NCI-H446 treated with DMSO at 0.1 percent for 48 hours (cell line): ENCODE measurements at regions not wholly inside any gene's neighbourhood (a gene's known extent, or its start where the extent isn't known, plus 50 kb on each side); places are given as distances from the start of the nearest gene placed in this dataset.

Experiments
- DNase-seq: peaks from one replicate; lab custom pipeline; 2025; lab: John Stamatoyannopoulos, UW

GRCh38 chr3:151992326-151993041, 119.0 kb downstream of the SUCNR1 start:
- no peak for DNase-seq

GRCh38 chr3:151995091-151995490, 121.6 kb downstream of the SUCNR1 start:
- no peak for DNase-seq

- no peak for DNase-seq
Measured at GRCh38 chr3:151998744-151999143, 125.3 kb downstream of the SUCNR1 start.

- DNase-seq = no peak
Measured at GRCh38 chr3:151999936-152000335, 126.5 kb downstream of the SUCNR1 start.

- no peak for DNase-seq
Measured at GRCh38 chr3:152011812-152012735, 138.6 kb downstream of the SUCNR1 start.

GRCh38 chr3:152019508-152019907, 146.1 kb downstream of the SUCNR1 start:
- DNase-seq = no peak

GRCh38 chr3:152021951-152022461, 148.6 kb downstream of the SUCNR1 start:
- DNase-seq = no peak

- no peak for DNase-seq
Measured at GRCh38 chr3:152026033-152026556, 152.7 kb downstream of the SUCNR1 start.

GRCh38 chr3:152030320-152030719, 156.9 kb downstream of the SUCNR1 start:
- DNase-seq = no peak

GRCh38 chr3:152031321-152031720, 157.9 kb downstream of the SUCNR1 start:
- no peak for DNase-seq

- DNase-seq = no peak
Measured at GRCh38 chr3:152037297-152037696, 163.9 kb downstream of the SUCNR1 start.

- no peak for DNase-seq
Measured at GRCh38 chr3:152037953-152038352, 164.5 kb downstream of the SUCNR1 start.

- DNase-seq = no peak
Measured at GRCh38 chr3:152038490-152038889, 165.0 kb downstream of the SUCNR1 start.

GRCh38 chr3:152039887-152040286, 166.4 kb downstream of the SUCNR1 start:
- DNase-seq = no peak

GRCh38 chr3:152040319-152040718, 166.9 kb downstream of the SUCNR1 start:
- DNase-seq = no peak

GRCh38 chr3:152043620-152044019, 170.2 kb downstream of the SUCNR1 start:
- DNase-seq = no peak

GRCh38 chr3:152046280-152046679, 172.8 kb downstream of the SUCNR1 start:
- DNase-seq = no peak

- no peak for DNase-seq
Measured at GRCh38 chr3:152047465-152047864, 174.0 kb downstream of the SUCNR1 start.

GRCh38 chr3:152048831-152049230, 175.4 kb downstream of the SUCNR1 start:
- DNase-seq = no peak

GRCh38 chr3:152050903-152051302, 177.5 kb downstream of the SUCNR1 start:
- no peak for DNase-seq

GRCh38 chr3:152051501-152052404, 178.3 kb downstream of the SUCNR1 start:
- DNase-seq = no peak

GRCh38 chr3:152053866-152054265, 180.4 kb downstream of the SUCNR1 start:
- no peak for DNase-seq
